KMS-11 (cell line): ENCODE measurements at regions not wholly inside any gene's neighbourhood (a gene's known extent, or its start where the extent isn't known, plus 50 kb on each side); places are given as distances from the start of the nearest gene placed in this dataset.

Source experiments
- H2AFZ ChIP-seq: fragments of 200-600 bp; sonication (generic); 2 replicates; pipeline ENCODE4 v1.6.1; 2016; ENCODE audit warnings: antibody characterized with exemption, mixed run types, low read depth
- H3K27ac ChIP-seq: fragments of 200-600 bp; sonication (generic); 2 replicates; pipeline ENCODE4 v1.6.1; 2016; ENCODE audit warnings: mild to moderate bottlenecking, mixed run types
- H3K27me3 ChIP-seq: fragments of 200-600 bp; sonication (generic); 2 replicates; pipeline ENCODE4 v1.6.1; 2017; ENCODE audit warnings: mild to moderate bottlenecking, low read depth, mixed run types, moderate library complexity; ENCODE audit not compliant: insufficient read depth
- H3K36me3 ChIP-seq: fragments of 200-600 bp; sonication (generic); 2 replicates; pipeline ENCODE4 v1.6.1; 2017; ENCODE audit warnings: mild to moderate bottlenecking, mixed run types; ENCODE audit not compliant: insufficient read depth
- H3K4me1 ChIP-seq: fragments of 200-600 bp; sonication (generic); 2 replicates; pipeline ENCODE4 v1.6.1; 2016; ENCODE audit warnings: mild to moderate bottlenecking, low read depth, mixed run types; ENCODE audit not compliant: poor library complexity, severe bottlenecking
- H3K4me2 ChIP-seq: fragments of 200-600 bp; sonication (generic); 2 replicates; pipeline ENCODE4 v1.7.0; 2016; ENCODE audit warnings: mild to moderate bottlenecking, mixed run types
- H3K4me3 ChIP-seq: fragments of 200-600 bp; sonication (generic); IDR thresholded peaks from 2 replicates; pipeline ENCODE4 v1.6.1; 2017; ENCODE audit warnings: low read depth, low read length, mixed read lengths; ENCODE audit not compliant: insufficient read depth
- H3K79me2 ChIP-seq: fragments of 200-600 bp; sonication (generic); 2 replicates; pipeline ENCODE4 v1.6.1; 2016; ENCODE audit warnings: low read depth, mixed run types; ENCODE audit not compliant: insufficient read depth
- H3K9ac ChIP-seq: fragments of 200-600 bp; sonication (generic); 2 replicates; pipeline ENCODE4 v1.6.1; 2016; ENCODE audit warnings: mild to moderate bottlenecking, mixed run types
- H4K20me1 ChIP-seq: fragments of 200-600 bp; sonication (generic); 2 replicates; pipeline ENCODE4 v1.6.1; 2016; ENCODE audit warnings: mild to moderate bottlenecking, mixed run types; ENCODE audit not compliant: insufficient read depth
- TF ChIP-seq, protein P1 (sequence below): fragments of 200-600 bp; sonication (generic); conservative IDR thresholded peaks from 2 replicates; pipeline ENCODE4 v1.6.1; 2017; ENCODE audit warnings: low read depth, mild to moderate bottlenecking, antibody characterized with exemption, low read length, moderate library complexity, mixed read lengths

DNA sequence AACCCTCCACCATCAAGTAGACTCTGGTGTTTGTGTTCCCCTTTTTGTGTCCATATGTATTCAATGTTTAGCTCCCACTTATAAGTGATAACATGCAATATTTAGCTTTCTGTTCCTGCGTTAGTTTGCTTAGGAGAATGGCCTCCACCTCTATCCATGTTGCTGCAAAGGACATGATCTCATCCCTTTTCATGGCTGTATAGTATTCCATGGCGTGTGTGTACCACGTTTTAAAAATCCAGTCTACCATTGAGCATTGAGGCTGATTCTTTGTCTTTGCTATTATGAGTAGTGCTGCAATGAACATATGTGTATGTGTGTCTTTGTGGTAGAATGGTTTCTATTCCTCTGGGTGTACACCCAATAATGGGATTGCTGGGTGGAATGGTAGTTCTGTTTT, 140.1 kb downstream of the BASP1 start:
- Histone ChIP-seq H3K27ac (no peak overlapping the region), H3K4me1 (no peaks in the 10 kb centered on the region), H4K20me1 (no peaks in the 10 kb centered on the region), H3K4me3 (no peak overlapping the region), H3K9ac (no peak overlapping the region), H3K27me3 (no peaks in the 10 kb centered on the region), H3K4me2 (no peak overlapping the region), H2AFZ (no peak overlapping the region), H3K79me2 (no peaks in the 10 kb centered on the region), H3K36me3 (no peaks in the 10 kb centered on the region)
- TF ChIP-seq, protein P1, sequence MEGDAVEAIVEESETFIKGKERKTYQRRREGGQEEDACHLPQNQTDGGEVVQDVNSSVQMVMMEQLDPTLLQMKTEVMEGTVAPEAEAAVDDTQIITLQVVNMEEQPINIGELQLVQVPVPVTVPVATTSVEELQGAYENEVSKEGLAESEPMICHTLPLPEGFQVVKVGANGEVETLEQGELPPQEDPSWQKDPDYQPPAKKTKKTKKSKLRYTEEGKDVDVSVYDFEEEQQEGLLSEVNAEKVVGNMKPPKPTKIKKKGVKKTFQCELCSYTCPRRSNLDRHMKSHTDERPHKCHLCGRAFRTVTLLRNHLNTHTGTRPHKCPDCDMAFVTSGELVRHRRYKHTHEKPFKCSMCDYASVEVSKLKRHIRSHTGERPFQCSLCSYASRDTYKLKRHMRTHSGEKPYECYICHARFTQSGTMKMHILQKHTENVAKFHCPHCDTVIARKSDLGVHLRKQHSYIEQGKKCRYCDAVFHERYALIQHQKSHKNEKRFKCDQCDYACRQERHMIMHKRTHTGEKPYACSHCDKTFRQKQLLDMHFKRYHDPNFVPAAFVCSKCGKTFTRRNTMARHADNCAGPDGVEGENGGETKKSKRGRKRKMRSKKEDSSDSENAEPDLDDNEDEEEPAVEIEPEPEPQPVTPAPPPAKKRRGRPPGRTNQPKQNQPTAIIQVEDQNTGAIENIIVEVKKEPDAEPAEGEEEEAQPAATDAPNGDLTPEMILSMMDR, result no peak

DNA sequence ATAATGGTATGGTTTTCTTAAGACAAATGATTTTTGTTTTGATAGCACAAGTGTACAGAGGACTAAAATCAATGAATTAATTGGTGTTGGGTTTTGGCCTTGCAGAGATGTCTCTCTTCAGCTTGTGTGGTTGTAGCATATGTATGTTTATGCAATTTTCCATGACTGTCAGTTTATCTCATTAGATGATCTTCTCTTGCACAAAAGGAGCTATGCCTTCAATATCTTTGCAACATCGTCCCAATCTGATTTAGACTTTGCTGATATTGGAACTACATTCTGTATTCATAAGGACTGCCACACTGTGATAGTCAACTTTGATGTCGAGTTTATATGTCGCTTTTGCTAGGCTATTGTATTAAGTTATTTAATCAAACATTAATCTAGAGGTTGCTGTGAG, 140.0 kb upstream of the TAF11L2 start:
- no peaks in the 10 kb centered on the region for H4K20me1 ChIP-seq
- H3K4me2 ChIP-seq, result no peak overlapping the region
- no peak overlapping the region for H3K9ac ChIP-seq
- H3K27me3 ChIP-seq, result no peaks in the 10 kb centered on the region
- H3K36me3 ChIP-seq, result no peaks in the 10 kb centered on the region
- H3K27ac ChIP-seq, result no peak overlapping the region
- H3K79me2 ChIP-seq, result no peaks in the 10 kb centered on the region
- no peak overlapping the region for H3K4me3 ChIP-seq
- H2AFZ ChIP-seq, result no peak overlapping the region
- H3K4me1 ChIP-seq, result no peaks in the 10 kb centered on the region
- TF ChIP-seq, protein P1, result no peak

DNA sequence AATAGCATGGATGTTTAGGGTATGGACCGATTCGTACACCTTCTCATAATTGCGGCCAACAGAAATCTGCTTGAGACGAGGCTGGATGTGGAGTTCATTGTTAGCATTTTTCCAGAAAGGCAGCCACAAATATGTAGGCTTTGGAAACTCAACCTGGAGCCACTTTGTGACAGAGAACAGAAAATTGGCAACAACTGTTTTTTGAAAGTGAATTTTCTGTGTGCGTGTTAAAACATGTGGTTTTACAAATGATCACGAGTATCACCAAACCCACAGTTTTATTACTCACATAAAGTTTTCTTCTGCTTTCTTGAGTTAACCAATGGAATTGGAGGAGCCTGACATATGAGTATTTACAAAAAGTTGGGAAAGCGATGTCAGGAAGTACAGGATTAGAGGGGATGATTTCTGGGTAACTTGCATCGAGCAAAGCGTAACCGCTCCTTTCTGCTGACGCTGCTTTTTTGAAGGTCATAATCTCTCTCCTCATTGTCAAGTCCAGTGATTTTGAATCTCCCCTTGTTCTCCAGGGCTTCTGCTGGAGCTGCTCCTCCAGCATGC, 138.5 kb upstream of the TAF11L2 start:
- H3K36me3 ChIP-seq, result no peaks in the 10 kb centered on the region

DNA sequence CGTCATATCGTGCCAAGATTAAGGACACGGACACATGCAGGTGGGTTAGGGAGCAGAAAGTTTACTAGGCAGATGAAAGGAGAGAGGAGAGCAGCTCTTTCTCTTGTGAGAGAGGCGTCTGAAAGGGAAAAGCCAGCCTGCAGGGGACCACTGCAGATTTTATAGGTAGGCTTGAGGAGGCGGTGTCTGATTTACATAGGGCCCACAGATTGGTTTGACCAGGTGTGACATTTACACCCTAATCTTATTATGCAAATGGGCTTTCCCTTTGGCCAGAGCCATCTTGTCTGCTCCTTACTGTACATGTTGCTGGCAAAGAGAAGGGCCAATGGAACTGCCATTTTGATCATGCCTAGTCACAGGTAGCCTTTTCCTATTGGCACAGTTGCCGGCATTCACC, 137.2 kb upstream of the TAF11L2 start:
- no peaks in the 10 kb centered on the region for H3K79me2 ChIP-seq
- no peaks in the 10 kb centered on the region for H3K4me1 ChIP-seq
- no peaks in the 10 kb centered on the region for H3K36me3 ChIP-seq
- H4K20me1 ChIP-seq, result no peaks in the 10 kb centered on the region
- TF ChIP-seq, protein P1, result no peak
- no peaks in the 10 kb centered on the region for H3K27me3 ChIP-seq
- H3K4me3 ChIP-seq, result no peak overlapping the region
- H3K4me2 ChIP-seq, result no peak overlapping the region
- no peak overlapping the region for H3K27ac ChIP-seq
- H3K9ac ChIP-seq, result no peak overlapping the region
- H2AFZ ChIP-seq, result no peak overlapping the region

More for the DNA sequence above, 138.5 kb upstream of the TAF11L2 start:
- Histone ChIP-seq H3K27me3 (no peaks in the 10 kb centered on the region), H3K79me2 (no peaks in the 10 kb centered on the region), H3K4me3 (no peak overlapping the region), H4K20me1 (no peaks in the 10 kb centered on the region), H3K9ac (no peak overlapping the region), H3K4me1 (no peaks in the 10 kb centered on the region), H3K4me2 (no peak overlapping the region), H3K27ac (no peak overlapping the region), H2AFZ (no peak overlapping the region)
- TF ChIP-seq, protein P1, result no peak

DNA sequence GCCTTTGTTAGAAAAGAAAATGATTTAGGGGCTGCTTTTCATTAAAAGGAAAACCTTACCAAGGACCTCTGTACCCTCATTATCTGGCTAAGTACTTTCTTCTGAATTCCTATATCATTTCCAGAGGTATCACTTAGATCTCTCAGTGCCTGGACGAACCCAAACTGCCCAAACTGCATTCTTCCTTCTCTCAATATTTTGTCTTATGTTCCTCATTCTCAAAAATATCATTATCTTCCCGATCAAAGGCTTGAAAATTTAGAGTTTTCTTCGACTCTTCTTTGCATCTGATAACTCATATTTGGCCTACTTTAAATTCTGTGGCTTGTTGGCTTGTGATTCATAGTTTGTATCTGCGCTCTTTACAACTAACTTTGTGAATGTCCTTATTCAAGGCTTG, 136.7 kb upstream of the TAF11L2 start:
- H3K79me2 ChIP-seq, result no peaks in the 10 kb centered on the region
- H2AFZ ChIP-seq, result no peak overlapping the region
- no peak overlapping the region for H3K9ac ChIP-seq
- no peaks in the 10 kb centered on the region for H3K27me3 ChIP-seq
- no peaks in the 10 kb centered on the region for H4K20me1 ChIP-seq
- H3K36me3 ChIP-seq, result no peaks in the 10 kb centered on the region
- no peak overlapping the region for H3K27ac ChIP-seq
- TF ChIP-seq, protein P1, result no peak
- no peak overlapping the region for H3K4me2 ChIP-seq
- H3K4me1 ChIP-seq, result no peaks in the 10 kb centered on the region
- H3K4me3 ChIP-seq, result no peak overlapping the region
